Endothelial cell of umbilical vein (primary cell): ENCODE measurements at regions not wholly inside any gene's neighbourhood (a gene's known extent, or its start where the extent isn't known, plus 50 kb on each side); places are given as distances from the start of the nearest gene placed in this dataset.
A peak's percentile ranks its signal among the peaks of the same experiment; 100 is the strongest.

Source experiments
- BruUV-seq: library from RNA; stranded (reverse); fragments of 400-500 nt; replicated peaks from 2 replicates; lab custom pipeline; 2021; lab: Mats Ljungman, UMichigan
- CTCF ChIA-PET: fragments of 300-600, 350-600 bp; sonication (Branson Sonifier 250); formaldehyde crosslinking; loops from one replicate; lab custom pipeline; 2021; ENCODE audit warnings: antibody characterized with exemption, inconsistent platforms; lab: Charles Lee
- POLR2A ChIA-PET: fragments of 300-600, 350-600 bp; sonication (Branson Sonifier 250); formaldehyde crosslinking; loops from one replicate; lab custom pipeline; 2021; ENCODE audit warnings: antibody characterized with exemption, inconsistent platforms; lab: Charles Lee
- DNase-seq: peaks from one replicate; pipeline ENCODE4 v3.0.0-alpha.2; 2011; ENCODE audit warnings: low read depth, low spot score
- FAIRE-seq: peaks from 2 replicates; lab custom pipeline; 2011; peaks lifted over from hg19 to GRCh38; lab: Jason Lieb, UNC
- H2AFZ ChIP-seq: 2 replicates; pipeline ENCODE4 v1.6.0; 2012; ENCODE audit warnings: low read depth, low read length, control low read depth, inconsistent platforms
- H3K27ac ChIP-seq: 2 replicates; pipeline ENCODE4 v1.5.1; 2011; ENCODE audit warnings: low read depth, mild to moderate bottlenecking, control low read depth, low read length, moderate library complexity; ENCODE audit not compliant: insufficient read depth
- H3K27me3 ChIP-seq, 2 experiments: 2 replicates each; pipeline versions ENCODE4 v1.6.0 to v1.6.1; 2011; ENCODE audit warnings: low read length in 2 of 2, mixed read lengths in 1 of 2; ENCODE audit not compliant: control insufficient read depth in 2 of 2, insufficient read depth in 2 of 2
- H3K36me3 ChIP-seq, 2 experiments: 2 replicates in 1 of 2; 3 replicates in 1 of 2; pipeline ENCODE4 v1.5.1; 2011; ENCODE audit warnings: low read length in 2 of 2, mild to moderate bottlenecking in 1 of 2, moderate library complexity in 1 of 2; ENCODE audit not compliant: control insufficient read depth in 2 of 2, insufficient read depth in 2 of 2; ENCODE audit errors: extremely low read depth in 1 of 2
- H3K4me1 ChIP-seq: 3 replicates; pipeline ENCODE4 v1.5.1; 2011; ENCODE audit warnings: mild to moderate bottlenecking, low read length; ENCODE audit not compliant: control insufficient read depth, insufficient read depth; ENCODE audit errors: extremely low read depth
- H3K4me2 ChIP-seq: 2 replicates; pipeline ENCODE4 v1.6.1; 2011; ENCODE audit warnings: low read length, control low read depth, mixed read lengths; ENCODE audit not compliant: insufficient read depth
- H3K4me3 ChIP-seq, 3 experiments: fragments of 200-600 bp in 1 of 3; sonication (generic), shearing (Covaris generic) in 1 of 3; replicated peaks in 1 of 3; 2 replicates each; pipeline ENCODE4 v1.5.1; 2011 to 2016; ENCODE audit warnings: control low read depth in 3 of 3, low read length in 3 of 3, mild to moderate bottlenecking in 2 of 3, inconsistent platforms in 1 of 3, low read depth in 1 of 3, moderate library complexity in 1 of 3; ENCODE audit not compliant: insufficient read depth in 1 of 3
- H3K79me2 ChIP-seq: 2 replicates; pipeline ENCODE4 v1.6.0; 2012; ENCODE audit warnings: low read length, inconsistent platforms; ENCODE audit not compliant: control insufficient read depth, insufficient read depth
- H3K9ac ChIP-seq: replicated peaks from 2 replicates; pipeline ENCODE3; 2011; ENCODE audit warnings: low read length, control low read depth; ENCODE audit not compliant: insufficient read depth; ENCODE audit errors: extremely low read depth
- H3K9me1 ChIP-seq: replicated peaks from 3 replicates; pipeline ENCODE4 v1.6.0; 2011; ENCODE audit warnings: mild to moderate bottlenecking, low read length; ENCODE audit not compliant: control insufficient read depth, insufficient read depth; ENCODE audit errors: extremely low read depth
- H3K9me3 ChIP-seq: replicated peaks from 2 replicates; pipeline ENCODE4 v1.5.1; 2012; ENCODE audit warnings: low read length, inconsistent platforms; ENCODE audit not compliant: control insufficient read depth, insufficient read depth
- H4K20me1 ChIP-seq: replicated peaks from 2 replicates; pipeline ENCODE3; 2011; ENCODE audit warnings: mild to moderate bottlenecking, low read length; ENCODE audit not compliant: control insufficient read depth, insufficient read depth; ENCODE audit errors: extremely low read depth
- CTCF ChIP-seq, 2 donors: IDR thresholded peaks; 1 replicate in 1 of 2; 2 replicates in 1 of 2; pipeline ENCODE4 v1.5.1; 2011; ENCODE audit warnings: low read length in 2 of 2, mild to moderate bottlenecking in 2 of 2, moderate library complexity in 2 of 2, control low read depth in 1 of 2, inconsistent platforms in 1 of 2, low read depth in 1 of 2; ENCODE audit not compliant: insufficient read depth in 1 of 2; ENCODE audit errors: extremely low read depth in 1 of 2
- EZH2 ChIP-seq: IDR thresholded peaks from 2 replicates; pipeline ENCODE4 v1.6.1; 2012; ENCODE audit warnings: borderline replicate concordance, low read depth, mild to moderate bottlenecking, moderate library complexity, low read length, inconsistent platforms; ENCODE audit not compliant: severe bottlenecking
- FOS ChIP-seq: IDR thresholded peaks from 2 replicates; pipeline ENCODE4 v1.6.1; 2011; ENCODE audit warnings: mild to moderate bottlenecking, low read length, moderate library complexity, borderline replicate concordance; ENCODE audit not compliant: insufficient read depth
- GATA2 ChIP-seq: IDR thresholded peaks from 2 replicates; pipeline ENCODE4 v1.7.0; 2011; ENCODE audit warnings: low read depth, mild to moderate bottlenecking, moderate library complexity, mixed read lengths, low read length; ENCODE audit not compliant: insufficient read length, insufficient read depth
- JUN ChIP-seq: IDR thresholded peaks from 2 replicates; pipeline ENCODE4 v1.6.1; 2011; ENCODE audit warnings: borderline replicate concordance, low read depth; ENCODE audit not compliant: insufficient read length, insufficient read depth
- MAX ChIP-seq: IDR thresholded peaks from 2 replicates; pipeline ENCODE4 v1.6.1; 2011; ENCODE audit not compliant: insufficient read depth, insufficient read length
- MYC ChIP-seq: IDR thresholded peaks from one replicate; pipeline ENCODE4 v1.6.1; 2011; ENCODE audit warnings: mild to moderate bottlenecking, low read depth, low read length
- POLR2A ChIP-seq: IDR thresholded peaks from 2 replicates; pipeline ENCODE4 v1.6.1; 2012; ENCODE audit warnings: low read depth, mild to moderate bottlenecking, control low read depth, low read length
- POLR2AphosphoS5 ChIP-seq: IDR thresholded peaks from 2 replicates; pipeline ENCODE4 v1.6.1; 2012; ENCODE audit warnings: low read depth, mild to moderate bottlenecking, control low read depth, low read length, moderate library complexity; ENCODE audit not compliant: insufficient read depth
- dilution Hi-C: fragments of 300-500 bp; cut with MboI; formaldehyde crosslinking; loops from one replicate; pipeline ENCODE4 v1.15.0; 2019; ENCODE audit warnings: low sequenced_read_pairs; ENCODE audit not compliant: extremely low pct_ligation_motif_present
- intact Hi-C: fragments of 100-400 bp; cut with micrococcal nuclease; formaldehyde crosslinking; loops from one replicate; pipeline ENCODE4 v1.10.0; 2022

- no peak for DNase-seq
- H3K36me3 ChIP-seq, result no peaks in the 10 kb centered on the region
- no peaks in the 10 kb centered on the region for H3K27me3 ChIP-seq
- no peak overlapping the region for H3K4me2 ChIP-seq
- TF ChIP-seq POLR2AphosphoS5, result no peak
- no peak for TF ChIP-seq EZH2
- no peak for TF ChIP-seq JUN
- no peak for TF ChIP-seq MAX
- TF ChIP-seq CTCF (IDR thresholded peaks at IDR 0.05; ENCODE audit: extremely low read depth in 1 of 2, insufficient read depth in 1 of 2, low read depth in 1 of 2, low read length in 2 of 2), result no peak
- TF ChIP-seq FOS, result no peak
- TF ChIP-seq GATA2, result no peak
- TF ChIP-seq POLR2A, result no peak
- no peak for TF ChIP-seq MYC
- no peaks in the 10 kb centered on the region for H3K9me1 ChIP-seq
- no peaks in the 10 kb centered on the region for H4K20me1 ChIP-seq
- no peak overlapping the region for H3K27ac ChIP-seq
- POLR2A ChIA-PET, result no interaction called here
- FAIRE-seq, result peak; percentile 65
- no peaks in the 10 kb centered on the region for H3K9me3 ChIP-seq
- H3K79me2 ChIP-seq, result no peaks in the 10 kb centered on the region
- H2AFZ ChIP-seq, result no peak overlapping the region
- no peak overlapping the region for H3K9ac ChIP-seq
- dilution Hi-C loops, result no loop called here
- no peaks in the 10 kb centered on the region for H3K4me1 ChIP-seq
- H3K4me3 ChIP-seq, result no peak overlapping the region
- CTCF ChIA-PET, result interaction anchor here (1.0 kb wide), 1 partner anchor 9 kb away, joined by 3 read pairs; no protein-coding TSS in a partner anchor
- intact Hi-C loops, result loop anchor here (10.0 kb wide), 1 partner anchor 95 kb away; no protein-coding TSS in a partner anchor
- BruUV-seq, result no TSS peak
Measured at GRCh38 chr2:19500126-19500525, 141.7 kb upstream of the OSR1 start.
